ENCODE measurements at regions not wholly inside any gene's neighbourhood (a gene's known extent, or its start where the extent isn't known, plus 50 kb on each side); places are given as distances from the start of the nearest gene placed in this dataset.

DNA sequence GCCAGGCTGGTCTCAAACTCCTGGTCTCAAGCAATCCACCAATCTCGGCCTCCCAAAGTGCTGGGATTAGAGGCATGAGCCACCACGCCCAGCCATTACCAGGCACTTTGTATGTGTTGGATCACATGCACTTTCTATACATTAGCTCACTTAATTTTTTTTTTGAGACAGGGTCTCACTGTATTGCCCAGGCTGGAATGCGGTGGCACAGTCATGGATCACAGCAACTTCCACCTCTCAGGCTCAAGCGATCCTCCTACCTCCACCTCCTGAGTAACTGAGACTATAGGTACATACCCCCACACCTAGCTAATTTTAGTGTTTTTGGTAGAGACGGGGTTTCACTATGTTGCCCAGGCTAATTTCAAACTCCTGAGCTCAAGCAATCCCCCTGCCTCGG is 203.0 kb upstream of the MYL2 start:
- TF ChIP-seq, protein P1, sequence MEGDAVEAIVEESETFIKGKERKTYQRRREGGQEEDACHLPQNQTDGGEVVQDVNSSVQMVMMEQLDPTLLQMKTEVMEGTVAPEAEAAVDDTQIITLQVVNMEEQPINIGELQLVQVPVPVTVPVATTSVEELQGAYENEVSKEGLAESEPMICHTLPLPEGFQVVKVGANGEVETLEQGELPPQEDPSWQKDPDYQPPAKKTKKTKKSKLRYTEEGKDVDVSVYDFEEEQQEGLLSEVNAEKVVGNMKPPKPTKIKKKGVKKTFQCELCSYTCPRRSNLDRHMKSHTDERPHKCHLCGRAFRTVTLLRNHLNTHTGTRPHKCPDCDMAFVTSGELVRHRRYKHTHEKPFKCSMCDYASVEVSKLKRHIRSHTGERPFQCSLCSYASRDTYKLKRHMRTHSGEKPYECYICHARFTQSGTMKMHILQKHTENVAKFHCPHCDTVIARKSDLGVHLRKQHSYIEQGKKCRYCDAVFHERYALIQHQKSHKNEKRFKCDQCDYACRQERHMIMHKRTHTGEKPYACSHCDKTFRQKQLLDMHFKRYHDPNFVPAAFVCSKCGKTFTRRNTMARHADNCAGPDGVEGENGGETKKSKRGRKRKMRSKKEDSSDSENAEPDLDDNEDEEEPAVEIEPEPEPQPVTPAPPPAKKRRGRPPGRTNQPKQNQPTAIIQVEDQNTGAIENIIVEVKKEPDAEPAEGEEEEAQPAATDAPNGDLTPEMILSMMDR (IDR thresholded peaks at IDR 0.05): no peak
- TF ChIP-seq POLR2A (IDR thresholded peaks at IDR 0.05): no peak

All from ovary (tissue), 3 donors.